GM12864 (cell line): ENCODE measurements at regions not wholly inside any gene's neighbourhood (a gene's known extent, or its start where the extent isn't known, plus 50 kb on each side); places are given as distances from the start of the nearest gene placed in this dataset.

Experiments
- DNase-seq: peaks from one replicate; pipeline ENCODE4 v3.0.0-alpha.2; 2011; ENCODE audit warnings: low read depth
- H3K4me3 ChIP-seq: 2 replicates; pipeline ENCODE4 v1.5.1; 2011; ENCODE audit warnings: mild to moderate bottlenecking, low read depth, low read length, control low read depth
- CTCF ChIP-seq: IDR thresholded peaks from 2 replicates; pipeline ENCODE4 v1.5.1; 2011; ENCODE audit warnings: low read depth, mild to moderate bottlenecking, moderate library complexity, low read length, control low read depth, inconsistent platforms; ENCODE audit errors: missing control alignments

- TF ChIP-seq CTCF: no peak
- DNase-seq: no peak
- H3K4me3 ChIP-seq: no peak overlapping the region
Measured at GRCh38 chr13:106072014-106072413, 463.4 kb downstream of the EFNB2 start.

DNA sequence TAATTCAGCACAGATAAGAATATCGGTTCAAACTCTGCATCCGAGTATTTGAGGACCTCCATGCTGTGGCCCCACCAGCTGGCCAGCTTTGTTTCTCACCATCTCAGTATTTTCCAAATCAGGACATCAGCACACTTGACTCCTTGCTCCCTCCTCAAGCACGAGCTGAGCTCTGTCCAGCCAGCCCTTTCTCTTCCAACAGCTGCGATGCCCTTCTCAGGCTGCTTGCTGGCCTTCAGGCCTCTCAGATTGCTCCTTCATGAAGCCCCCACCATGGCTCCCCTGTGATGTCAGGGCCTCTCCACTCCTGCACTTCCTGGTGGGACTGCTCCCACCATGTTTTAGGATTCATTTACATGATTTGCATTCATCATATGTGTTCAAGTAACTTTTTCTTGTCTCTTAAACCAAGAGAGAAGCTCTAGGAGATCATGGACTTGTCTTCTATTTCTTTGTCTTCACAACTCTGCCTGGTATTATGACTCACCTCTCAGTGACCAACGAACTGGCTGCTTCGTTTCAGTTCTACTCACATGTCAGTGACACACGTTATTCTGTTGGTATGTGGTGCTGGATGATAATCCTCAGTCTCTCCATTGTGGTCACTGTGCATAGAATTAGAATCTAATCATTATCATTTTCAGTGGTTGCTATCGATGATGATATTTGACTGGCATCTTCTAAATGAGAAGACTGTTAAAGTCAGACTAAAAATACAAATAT lies 471.7 kb downstream of the EFNB2 start:
- DNase-seq: no peak
- H3K4me3 ChIP-seq: no peak overlapping the region
- no peak for TF ChIP-seq CTCF

GRCh38 chr13:106061781-106062180 lies 473.7 kb downstream of the EFNB2 start:
- H3K4me3 ChIP-seq: no peak overlapping the region
- no peak for TF ChIP-seq CTCF
- DNase-seq: no peak

DNA sequence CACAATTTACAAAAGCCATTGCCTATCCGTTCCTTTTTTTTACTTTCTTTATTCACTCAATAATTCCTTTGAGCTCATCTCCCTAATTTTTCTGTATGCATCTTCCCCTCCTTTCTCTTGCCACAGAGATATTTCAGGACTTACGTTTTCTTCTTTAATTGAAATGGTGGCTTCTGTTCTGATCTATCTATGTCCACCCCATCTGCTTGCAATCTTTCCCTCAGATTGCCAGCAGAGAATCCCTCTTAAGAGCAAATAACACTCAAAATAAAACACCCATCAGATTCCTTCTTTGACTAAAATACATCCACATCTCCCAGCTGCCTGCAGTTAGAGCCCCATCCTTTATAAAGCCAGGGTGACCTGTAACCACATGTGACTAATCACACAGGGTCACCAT lies 478.6 kb downstream of the EFNB2 start:
- no peak for TF ChIP-seq CTCF
- DNase-seq: no peak

DNA sequence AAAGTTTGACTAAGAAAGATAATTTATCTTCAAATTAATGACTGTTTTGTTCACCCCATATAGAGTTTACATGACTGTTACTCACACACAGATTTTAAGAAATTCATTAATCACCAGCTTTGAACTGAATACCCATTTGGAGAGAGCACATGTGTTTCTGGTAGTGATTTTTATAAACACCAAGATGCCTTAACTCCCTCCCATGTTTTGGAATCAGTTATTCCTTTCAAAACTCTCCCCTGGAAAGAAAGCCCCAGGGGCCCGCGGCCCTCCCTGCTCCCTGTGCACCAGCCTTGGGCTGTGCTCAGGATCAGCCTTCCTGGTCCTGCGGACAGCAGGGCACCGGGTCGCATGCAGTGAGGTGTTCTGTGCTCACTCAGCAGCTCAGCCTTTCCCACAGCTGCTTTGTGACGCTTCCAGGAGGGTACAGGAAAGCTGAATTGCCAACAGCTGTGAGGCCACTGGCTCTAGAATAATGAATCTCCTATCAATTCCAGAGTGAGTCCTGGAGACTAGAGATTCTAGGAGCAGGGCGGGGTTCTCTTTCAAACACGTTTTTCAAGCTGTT lies 483.2 kb downstream of the EFNB2 start:
- TF ChIP-seq CTCF: no peak
- H3K4me3 ChIP-seq: no peak overlapping the region
- DNase-seq: no peak

More for the DNA sequence above, 478.6 kb downstream of the EFNB2 start:
- H3K4me3 ChIP-seq: no peak overlapping the region

GRCh38 chr13:106049171-106049570 lies 486.3 kb downstream of the EFNB2 start:
- no peak overlapping the region for H3K4me3 ChIP-seq
- no peak for TF ChIP-seq CTCF
- DNase-seq: no peak

DNA sequence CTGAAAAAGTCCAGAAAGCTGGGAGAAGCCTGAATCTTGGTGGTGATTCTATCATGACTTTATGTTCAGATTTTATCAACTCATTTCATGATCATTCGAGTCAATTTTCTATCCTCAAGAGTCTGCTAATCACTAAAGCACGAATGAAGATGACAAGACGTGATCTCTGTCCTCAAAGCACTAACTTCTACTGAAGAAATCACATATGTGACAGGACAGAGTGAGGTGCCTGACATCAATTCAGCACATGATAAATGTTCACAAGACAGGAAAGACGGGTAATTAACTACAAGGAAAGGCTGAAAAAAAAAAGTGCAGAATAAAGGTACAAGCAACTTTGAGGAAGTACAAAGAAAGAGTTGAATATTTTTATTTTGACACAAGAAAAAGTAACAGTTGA lies 487.1 kb downstream of the EFNB2 start:
- H3K4me3 ChIP-seq: no peak overlapping the region
- no peak for DNase-seq
- TF ChIP-seq CTCF: no peak
